Adipocyte (in vitro differentiated cells): ENCODE measurements at regions not wholly inside any gene's neighbourhood (a gene's known extent, or its start where the extent isn't known, plus 50 kb on each side); places are given as distances from the start of the nearest gene placed in this dataset.

Experiments
- DNase-seq: peaks from one replicate; pipeline ENCODE4 v3.0.0-alpha.2; 2015; ENCODE audit warnings: low read depth
- H3K27me3 ChIP-seq: replicated peaks from 2 replicates; pipeline ENCODE4 v1.7.0; 2013; ENCODE audit warnings: mild to moderate bottlenecking, low read length, moderate library complexity; ENCODE audit not compliant: control insufficient read depth, insufficient read depth
- H3K36me3 ChIP-seq: 2 replicates; pipeline ENCODE4 v1.7.0; 2013; ENCODE audit warnings: low read length, mild to moderate bottlenecking, moderate library complexity; ENCODE audit not compliant: control insufficient read depth, insufficient read depth, severe bottlenecking
- H3K4me1 ChIP-seq: 2 replicates; pipeline ENCODE4 v1.7.0; 2013; ENCODE audit warnings: mild to moderate bottlenecking, low read length, moderate library complexity; ENCODE audit not compliant: control insufficient read depth, insufficient read depth
- H3K4me3 ChIP-seq: 2 replicates; pipeline ENCODE4 v1.7.0; 2013; ENCODE audit warnings: mild to moderate bottlenecking, low read length, moderate library complexity
- H3K9ac ChIP-seq: 2 replicates; pipeline ENCODE4 v1.7.0; 2013; ENCODE audit warnings: mild to moderate bottlenecking, low read length, moderate library complexity
- H3K9me3 ChIP-seq: 2 replicates; pipeline ENCODE4 v1.7.0; 2013; ENCODE audit warnings: mild to moderate bottlenecking, low read length, moderate library complexity; ENCODE audit not compliant: control insufficient read depth

DNA sequence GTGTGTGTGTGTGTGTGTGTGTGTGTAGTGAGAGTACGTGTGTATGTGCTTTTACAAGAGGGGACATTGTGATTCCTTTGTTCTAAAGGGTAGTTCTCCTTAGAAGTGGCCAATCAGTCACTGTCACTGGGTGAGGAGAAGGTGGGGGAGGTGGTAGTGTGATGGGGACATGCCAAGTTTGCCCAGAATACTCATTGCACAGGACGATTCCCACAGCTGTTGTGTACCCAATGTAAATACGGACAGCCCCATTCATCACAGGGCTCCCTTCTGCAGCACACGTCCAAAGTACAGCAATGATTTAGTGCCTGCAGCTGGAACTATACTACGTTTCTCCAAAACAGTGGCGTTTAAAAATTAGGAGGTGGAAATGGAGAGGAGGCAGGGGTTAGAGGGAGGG is 287.8 kb downstream of the TLR4 start:
- Histone ChIP-seq H3K36me3 (no peaks in the 10 kb centered on the region), H3K9me3 (no peaks in the 10 kb centered on the region), H3K4me1 (peaks cover 3% of the 10 kb centered on the region), H3K4me3 (no peak overlapping the region), H3K9ac (no peak overlapping the region), H3K27me3 (peaks cover 9% of the 10 kb centered on the region)
- DNase-seq: no peak

DNA sequence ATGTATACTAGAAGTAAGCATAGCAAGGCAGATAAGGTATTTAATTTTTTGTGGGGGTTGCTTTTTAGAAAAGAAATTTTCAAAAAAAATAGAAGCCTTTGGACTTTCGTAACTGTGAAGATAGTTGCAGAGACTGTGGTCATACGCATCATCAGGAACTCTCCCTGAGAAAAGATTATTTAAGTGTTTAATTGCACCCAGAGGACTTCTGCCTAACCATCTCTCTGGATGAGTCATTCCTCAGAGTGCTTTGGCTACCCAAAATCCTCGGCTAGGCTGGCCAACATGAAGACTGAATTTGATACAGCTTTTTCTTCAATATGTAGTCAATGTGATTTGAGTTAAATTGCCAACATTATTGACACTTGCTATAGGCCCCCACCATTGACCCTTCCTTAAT is 296.4 kb downstream of the TLR4 start:
- H3K9me3 ChIP-seq: peaks cover 4% of the 10 kb centered on the region
- no peaks in the 10 kb centered on the region for H3K36me3 ChIP-seq
- no peak for DNase-seq
- H3K4me3 ChIP-seq: no peak overlapping the region
- H3K9ac ChIP-seq: no peak overlapping the region
- peaks cover 4% of the 10 kb centered on the region for H3K4me1 ChIP-seq
- H3K27me3 ChIP-seq: peaks cover 5% of the 10 kb centered on the region

DNA sequence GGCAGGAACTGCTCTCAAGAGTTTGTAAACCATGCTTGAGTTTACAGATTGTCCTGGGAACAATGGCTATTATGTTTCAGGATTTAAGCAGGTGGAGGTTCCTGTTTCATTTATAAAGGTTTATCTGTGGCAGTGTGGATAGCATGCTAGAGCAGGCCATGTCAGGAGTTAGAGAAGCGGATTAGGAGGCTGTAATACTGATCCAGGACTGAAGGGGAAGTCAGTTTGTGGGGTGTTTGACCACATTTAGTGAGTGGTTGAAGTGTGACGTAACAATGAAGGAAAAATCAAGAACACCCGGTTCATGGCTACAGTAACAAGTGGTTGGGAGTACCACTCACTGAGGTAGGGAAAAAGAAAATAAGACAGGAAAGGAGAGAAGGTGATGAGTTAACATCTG is 299.0 kb downstream of the TLR4 start:
- Histone ChIP-seq H3K9me3 (peaks cover 4% of the 10 kb centered on the region), H3K9ac (no peak overlapping the region), H3K36me3 (no peaks in the 10 kb centered on the region), H3K27me3 (peaks cover 7% of the 10 kb centered on the region), H3K4me3 (no peak overlapping the region), H3K4me1 (peaks cover 4% of the 10 kb centered on the region)
- no peak for DNase-seq

DNA sequence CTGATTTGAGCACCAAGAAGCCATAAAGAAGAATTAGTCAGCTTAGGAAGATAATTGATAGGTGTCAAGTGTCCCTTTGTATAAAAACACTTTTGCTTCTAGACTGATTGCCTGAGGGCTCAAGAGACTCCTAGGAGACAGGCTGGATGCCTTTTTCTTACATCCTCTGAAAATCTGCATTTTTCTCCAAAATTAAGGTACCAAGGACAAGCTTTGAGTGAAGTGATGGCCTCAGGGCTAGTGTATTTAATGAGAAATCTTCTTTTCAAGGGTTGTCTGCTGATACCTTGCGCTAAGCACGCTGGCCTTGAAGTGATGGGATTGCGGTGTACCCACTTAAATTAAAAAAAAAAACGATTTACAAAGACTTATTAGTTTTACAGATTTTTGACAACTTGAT is 304.0 kb downstream of the TLR4 start:
- Histone ChIP-seq H3K4me3 (no peak overlapping the region), H3K36me3 (no peaks in the 10 kb centered on the region), H3K9me3 (no peaks in the 10 kb centered on the region), H3K4me1 (no peaks in the 10 kb centered on the region), H3K9ac (no peak overlapping the region), H3K27me3 (peaks cover 6% of the 10 kb centered on the region)
- DNase-seq: no peak

DNA sequence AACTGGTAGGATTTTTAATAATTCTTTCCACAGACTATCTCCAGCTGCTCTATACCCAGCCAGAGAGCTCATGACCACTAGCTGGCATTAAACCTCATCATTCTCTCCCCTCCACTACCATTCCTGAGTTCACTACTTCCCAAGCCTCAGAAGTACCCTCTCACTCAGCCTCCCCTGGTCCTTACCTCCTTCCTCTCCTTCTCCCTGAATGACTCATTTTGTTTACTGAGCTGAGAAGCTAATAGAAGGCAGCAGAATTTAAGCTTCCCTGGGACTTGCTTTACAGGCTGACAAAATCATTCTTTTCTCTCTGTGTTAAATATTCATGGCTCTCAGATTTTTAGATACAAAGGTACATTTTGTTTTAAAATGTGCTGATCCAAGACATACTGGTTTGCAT is 305.4 kb downstream of the TLR4 start:
- no peak for DNase-seq

DNA sequence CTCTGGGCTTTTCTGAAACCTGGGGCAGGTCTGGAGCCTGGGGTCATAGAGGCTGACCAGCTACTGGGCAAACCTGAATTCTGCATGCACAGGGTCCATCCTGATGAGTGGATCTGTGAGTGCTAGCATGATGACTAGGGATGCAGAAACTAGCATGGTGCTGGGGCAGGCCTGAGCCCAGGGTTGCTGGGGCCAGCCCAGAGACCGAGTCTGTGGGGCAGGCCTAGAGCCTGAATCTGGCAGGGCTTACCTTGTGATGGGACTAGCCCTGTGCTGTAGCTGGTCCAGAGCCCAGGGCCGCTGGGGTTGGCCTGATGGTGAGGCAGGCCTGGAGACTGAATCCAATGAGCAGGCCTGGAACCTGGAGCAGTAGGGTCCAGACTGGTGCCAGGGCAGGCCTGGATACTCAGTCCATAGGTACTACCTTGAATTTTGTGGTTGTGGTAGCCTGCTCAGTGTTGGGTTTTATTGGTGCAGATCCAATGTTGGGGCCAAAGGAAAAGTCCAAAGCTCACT is 313.5 kb downstream of the TLR4 start:
- Histone ChIP-seq H3K9ac (no peak overlapping the region), H3K4me3 (no peak overlapping the region), H3K9me3 (no peaks in the 10 kb centered on the region), H3K4me1 (no peaks in the 10 kb centered on the region), H3K36me3 (no peaks in the 10 kb centered on the region), H3K27me3 (no peaks in the 10 kb centered on the region)
- no peak for DNase-seq

More for the DNA sequence above, 305.4 kb downstream of the TLR4 start:
- Histone ChIP-seq H3K27me3 (peaks cover 6% of the 10 kb centered on the region), H3K4me3 (no peak overlapping the region), H3K9me3 (no peaks in the 10 kb centered on the region), H3K4me1 (no peaks in the 10 kb centered on the region), H3K9ac (no peak overlapping the region), H3K36me3 (no peaks in the 10 kb centered on the region)

DNA sequence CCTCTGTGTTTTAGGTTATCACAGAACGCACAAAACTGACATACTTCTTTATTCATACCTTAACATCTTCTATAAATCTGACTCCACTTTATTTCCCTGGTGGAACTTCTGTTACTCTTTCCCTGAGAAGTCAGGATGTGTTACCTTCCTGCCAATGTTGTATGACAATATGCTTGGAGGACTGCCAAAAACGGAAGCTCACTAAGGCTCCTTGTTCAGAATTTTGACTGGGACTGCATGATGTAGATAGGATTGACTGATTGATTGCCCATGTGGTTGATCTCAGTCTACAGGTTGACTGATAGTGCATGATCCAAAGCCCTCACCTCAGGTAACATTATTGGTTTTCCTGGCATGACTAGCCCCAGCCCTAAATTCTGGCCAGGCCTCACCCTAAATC is 319.4 kb downstream of the TLR4 start:
- Histone ChIP-seq H3K4me1 (no peaks in the 10 kb centered on the region), H3K9ac (no peak overlapping the region), H3K36me3 (no peaks in the 10 kb centered on the region), H3K9me3 (no peaks in the 10 kb centered on the region), H3K4me3 (no peak overlapping the region), H3K27me3 (no peaks in the 10 kb centered on the region)
- DNase-seq: no peak

DNA sequence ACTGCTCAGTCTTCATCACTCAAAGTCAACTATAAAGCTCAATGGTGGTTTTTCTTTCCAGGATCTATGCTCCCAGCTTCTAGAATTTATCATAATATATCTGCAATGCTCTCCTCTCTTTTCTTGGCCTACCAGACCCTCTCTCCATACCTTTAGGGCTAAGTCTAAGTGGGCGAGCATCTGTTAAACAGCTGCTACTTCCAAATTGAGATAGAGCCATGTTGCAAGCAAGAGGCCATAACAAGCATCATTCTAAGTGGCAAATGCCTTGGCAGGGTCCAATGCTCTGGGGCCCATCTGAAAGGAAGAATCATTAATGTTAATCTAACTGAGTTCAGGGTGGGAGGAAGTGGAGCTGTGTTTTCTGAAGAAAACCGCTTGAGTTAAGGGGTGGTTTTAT is 324.0 kb downstream of the TLR4 start:
- no peak for DNase-seq
- Histone ChIP-seq H3K4me1 (no peaks in the 10 kb centered on the region), H3K9me3 (no peaks in the 10 kb centered on the region), H3K4me3 (no peak overlapping the region), H3K27me3 (peaks cover 2% of the 10 kb centered on the region), H3K9ac (no peak overlapping the region), H3K36me3 (no peaks in the 10 kb centered on the region)

DNA sequence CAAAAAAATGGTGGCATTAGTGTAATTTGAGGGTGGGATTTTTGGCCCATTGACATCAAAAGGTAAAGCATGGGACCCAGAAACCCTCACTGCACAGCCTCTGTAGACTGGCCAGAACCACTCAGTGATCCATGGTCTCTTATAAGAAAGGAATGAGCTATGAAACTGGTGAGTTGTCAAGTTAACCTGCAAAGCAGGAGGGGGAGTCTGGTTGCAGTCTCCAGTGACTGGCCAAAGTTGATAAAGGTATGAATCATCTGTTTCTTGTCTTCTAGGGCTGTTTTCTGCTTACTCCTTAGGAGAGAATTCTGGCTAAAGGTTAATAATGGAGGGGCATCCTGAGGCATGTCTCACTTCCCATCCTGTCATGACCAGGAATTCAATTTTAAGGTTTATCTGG is 325.2 kb downstream of the TLR4 start:
- no peak for DNase-seq
- Histone ChIP-seq H3K4me3 (no peak overlapping the region), H3K27me3 (peaks cover 2% of the 10 kb centered on the region), H3K36me3 (no peaks in the 10 kb centered on the region), H3K4me1 (no peaks in the 10 kb centered on the region), H3K9me3 (no peaks in the 10 kb centered on the region), H3K9ac (no peak overlapping the region)

DNA sequence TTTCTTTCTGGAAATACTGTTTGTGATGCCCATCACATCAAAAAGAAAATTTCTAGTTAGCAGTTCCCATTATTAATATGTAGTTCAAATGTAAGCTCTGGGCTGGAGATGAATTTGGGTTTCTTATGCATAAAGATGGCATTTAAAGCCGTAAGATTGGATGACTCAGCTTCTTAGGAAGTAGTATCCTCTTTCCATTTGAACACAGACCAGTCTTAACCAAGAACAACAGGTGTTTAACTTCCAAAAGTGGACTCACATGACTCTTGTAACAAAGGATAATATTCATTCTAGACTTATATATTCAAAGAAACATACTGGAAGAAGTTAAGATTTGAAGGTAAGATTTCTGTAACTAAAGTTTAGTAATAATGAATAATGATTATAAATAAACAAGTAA is 330.5 kb downstream of the TLR4 start:
- Histone ChIP-seq H3K9ac (no peak overlapping the region), H3K4me3 (no peak overlapping the region), H3K4me1 (no peaks in the 10 kb centered on the region), H3K9me3 (no peaks in the 10 kb centered on the region), H3K27me3 (no peaks in the 10 kb centered on the region), H3K36me3 (no peaks in the 10 kb centered on the region)
- no peak for DNase-seq

DNA sequence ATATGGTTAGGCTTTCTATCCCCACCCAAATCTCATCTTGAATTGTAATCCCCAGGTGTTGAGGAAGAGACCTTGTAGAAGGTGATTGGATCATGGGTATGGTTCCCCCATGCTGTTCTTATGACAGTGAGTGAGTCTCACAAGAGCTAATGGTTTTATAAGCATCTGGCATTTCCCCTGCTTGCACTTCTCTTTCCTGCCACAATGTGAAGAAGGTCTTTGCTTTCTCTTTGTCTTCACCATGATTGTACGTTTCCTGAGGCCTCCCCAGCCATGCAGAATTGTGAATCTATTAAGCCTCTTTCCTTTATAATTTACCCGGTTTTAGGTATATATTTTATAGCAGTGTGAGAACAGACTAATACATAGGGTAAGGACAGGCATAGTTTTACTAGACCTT is 334.5 kb downstream of the TLR4 start:
- H3K27me3 ChIP-seq: no peaks in the 10 kb centered on the region
- no peaks in the 10 kb centered on the region for H3K9me3 ChIP-seq
- H3K4me1 ChIP-seq: no peaks in the 10 kb centered on the region
- DNase-seq: no peak
- H3K36me3 ChIP-seq: no peaks in the 10 kb centered on the region
- H3K4me3 ChIP-seq: no peak overlapping the region
- H3K9ac ChIP-seq: no peak overlapping the region

DNA sequence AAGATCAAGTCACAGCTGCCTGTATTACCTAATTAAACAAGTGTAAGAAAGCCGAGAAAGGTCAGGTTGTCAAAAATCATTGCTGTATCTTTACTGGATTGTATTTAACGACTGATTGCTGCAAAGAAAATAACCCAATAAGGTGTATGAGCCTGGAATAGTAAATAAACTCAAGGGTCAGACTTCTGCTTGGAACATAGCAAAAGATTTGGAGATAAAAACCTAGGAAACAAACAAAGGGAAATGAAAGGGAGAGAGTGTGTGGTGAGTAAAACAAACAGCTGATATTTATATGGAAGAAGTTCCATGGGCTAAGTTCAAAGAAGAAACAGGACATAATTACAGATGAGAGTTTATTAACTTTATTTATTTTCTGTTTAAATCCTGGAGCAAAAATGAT is 354.0 kb downstream of the TLR4 start:
- Histone ChIP-seq H3K4me1 (no peaks in the 10 kb centered on the region), H3K9ac (no peak overlapping the region), H3K9me3 (no peaks in the 10 kb centered on the region), H3K36me3 (no peaks in the 10 kb centered on the region), H3K27me3 (no peaks in the 10 kb centered on the region), H3K4me3 (no peak overlapping the region)
- no peak for DNase-seq
